IPS-NIHi7 (cell line): ENCODE measurements at regions not wholly inside any gene's neighbourhood (a gene's known extent, or its start where the extent isn't known, plus 50 kb on each side); places are given as distances from the start of the nearest gene placed in this dataset.

Experiments
- DNase-seq: peaks from one replicate; pipeline ENCODE4 v3.0.0; 2012; ENCODE audit warnings: mixed read lengths; ENCODE audit errors: extremely low spot score

DNA sequence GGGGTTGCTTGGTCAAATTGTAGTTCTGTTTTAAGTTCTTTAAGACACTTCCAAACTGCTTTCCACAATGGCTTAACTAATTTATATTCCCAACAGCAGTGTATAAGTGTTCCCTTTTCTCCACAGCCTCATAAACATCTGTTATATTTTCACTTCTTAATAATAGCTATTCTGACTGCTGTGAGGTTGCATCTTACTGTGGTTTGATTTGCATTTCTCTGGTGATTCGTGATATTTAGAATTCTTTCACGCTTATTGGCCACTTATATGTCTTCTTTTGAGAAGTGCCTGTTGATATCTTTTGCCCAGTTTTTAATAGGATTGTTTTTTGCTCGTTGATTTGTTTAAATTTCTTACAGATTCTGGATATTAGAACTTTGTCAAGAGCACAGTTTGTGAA is 278.6 kb upstream of the ITM2A start:
- no peak for DNase-seq

GRCh38 chrX:79631526-79631925 is 264.4 kb upstream of the ITM2A start:
- DNase-seq, result no peak

- DNase-seq, result no peak
These were observed 263.2 kb upstream of the ITM2A start for GRCh38 chrX:79630033-79631009.

DNA sequence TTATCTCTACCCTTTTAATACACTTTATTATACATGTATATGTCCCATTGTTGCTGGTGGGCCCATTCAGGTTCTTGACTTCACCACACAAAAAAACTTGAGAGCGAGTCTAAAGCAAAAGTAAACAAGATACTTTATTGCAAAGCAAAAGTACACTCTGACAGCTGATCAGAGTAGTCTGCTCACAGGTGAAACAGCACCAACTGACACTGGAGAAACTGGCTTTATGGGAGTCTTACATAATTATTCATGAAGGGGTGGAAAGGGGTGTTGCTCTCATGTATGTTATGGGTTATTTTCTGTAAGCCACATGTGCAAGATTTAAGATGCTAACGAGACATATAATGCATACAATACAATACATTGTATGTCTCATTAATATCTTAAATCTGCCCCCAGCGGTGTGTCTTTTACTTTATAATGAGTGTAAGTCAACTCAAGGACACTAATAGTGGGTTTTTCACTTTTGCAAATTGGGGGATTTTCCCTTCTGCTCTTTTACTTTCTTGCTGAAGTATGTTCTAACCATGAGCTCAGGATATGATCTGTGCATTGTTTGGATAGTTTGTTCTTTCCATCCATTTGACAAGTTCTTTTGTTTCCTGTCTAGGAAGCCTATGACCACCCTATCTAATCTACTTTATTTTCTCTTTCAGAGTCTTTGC is 256.1 kb upstream of the ITM2A start:
- DNase-seq, result no peak

DNA sequence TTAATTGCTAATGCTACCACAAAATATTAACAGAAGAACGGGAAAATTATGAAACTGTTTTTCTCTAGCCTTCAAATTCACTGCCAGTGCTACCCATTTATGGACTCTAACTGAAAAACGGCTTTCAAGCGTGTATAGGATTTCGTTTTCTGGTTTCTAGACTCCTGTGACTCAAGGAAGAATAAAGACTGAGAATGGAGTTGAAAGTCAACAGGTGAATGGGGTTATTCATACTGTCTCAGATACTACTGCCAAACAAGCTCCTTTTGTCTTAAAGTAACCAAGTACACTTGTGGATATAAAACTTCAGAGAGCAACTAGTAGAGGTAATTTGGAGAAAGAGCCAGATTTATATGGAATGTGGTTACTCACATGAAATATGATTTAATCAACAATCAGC is 251.1 kb upstream of the ITM2A start:
- DNase-seq, result no peak

DNA sequence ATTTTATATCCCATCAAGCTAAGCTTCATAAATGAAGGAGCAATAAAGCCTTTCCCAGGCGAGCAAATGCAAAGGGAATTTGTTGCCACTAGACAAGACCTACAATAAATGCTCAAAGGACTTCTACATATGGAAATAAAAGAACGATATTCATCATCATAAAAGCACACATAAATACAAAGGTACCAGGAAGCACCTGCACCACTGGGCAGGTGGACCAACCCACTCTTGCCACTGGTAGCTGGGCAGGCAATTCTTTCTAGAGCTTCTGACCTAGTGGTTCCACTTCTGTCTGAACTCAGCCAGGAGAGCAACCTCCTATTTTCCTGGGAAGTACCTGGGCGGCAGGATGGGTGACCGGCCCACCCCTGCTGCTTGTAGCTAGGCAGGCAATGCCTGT is 237.2 kb upstream of the ITM2A start:
- DNase-seq, result no peak

DNA sequence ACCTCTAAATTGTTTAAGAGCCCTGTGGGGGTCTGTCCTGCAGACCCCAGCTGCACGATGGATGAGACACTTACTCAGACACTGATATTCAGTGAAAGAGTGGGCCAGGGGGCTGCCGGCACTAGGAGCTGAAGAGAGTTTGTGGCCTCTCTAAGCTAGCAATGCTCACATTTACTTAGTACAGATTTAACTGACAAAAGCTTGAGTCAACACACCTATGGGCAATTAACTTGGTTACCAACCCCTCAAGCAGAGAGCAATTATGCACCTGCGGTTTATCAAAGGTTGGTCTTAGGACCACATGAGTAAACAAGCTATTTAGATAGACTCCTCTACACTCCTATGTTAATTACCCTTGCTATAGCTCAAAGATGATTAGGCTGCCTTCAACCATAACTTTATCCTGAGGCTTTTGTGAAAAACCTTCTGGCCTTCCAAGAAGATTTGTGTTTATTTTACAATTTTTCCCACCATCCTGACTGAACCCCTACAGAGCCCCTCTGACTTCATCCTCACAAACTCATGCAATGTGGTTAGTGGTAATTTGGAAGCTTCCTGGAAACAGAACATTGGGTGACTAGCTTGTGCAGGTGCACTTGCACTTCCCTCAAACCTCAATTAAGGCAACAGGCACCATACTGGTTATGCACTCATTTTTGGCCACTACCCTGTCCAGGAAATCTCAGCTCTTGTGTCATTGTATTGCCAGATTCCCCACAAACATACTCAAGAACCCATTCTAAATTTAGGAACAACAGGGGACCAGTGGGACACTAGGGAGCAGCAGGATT is 234.4 kb upstream of the ITM2A start:
- no peak for DNase-seq

GRCh38 chrX:79592259-79592658 is 225.1 kb upstream of the ITM2A start:
- DNase-seq, result no peak

- no peak for DNase-seq
These were observed 221.1 kb upstream of the ITM2A start for GRCh38 chrX:79588233-79588632.

DNA sequence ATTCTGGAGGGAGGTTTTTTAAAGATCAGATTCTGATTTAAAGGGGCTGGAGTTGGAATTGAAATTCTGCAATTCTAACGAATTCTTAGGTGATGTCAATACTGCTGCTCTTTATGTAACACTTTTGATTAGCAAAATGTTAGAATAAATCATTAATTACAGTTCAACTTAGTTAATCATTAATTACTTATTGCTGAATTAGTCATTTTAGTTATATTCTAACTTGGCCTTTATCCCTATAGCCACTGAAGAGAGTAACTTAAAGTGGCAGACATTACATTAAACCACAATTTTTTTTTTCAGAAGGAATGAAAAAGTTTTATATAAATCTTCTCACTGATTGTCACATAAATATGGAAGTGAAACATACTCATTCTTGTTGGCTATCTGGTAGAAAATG is 206.6 kb upstream of the ITM2A start:
- no peak for DNase-seq

DNA sequence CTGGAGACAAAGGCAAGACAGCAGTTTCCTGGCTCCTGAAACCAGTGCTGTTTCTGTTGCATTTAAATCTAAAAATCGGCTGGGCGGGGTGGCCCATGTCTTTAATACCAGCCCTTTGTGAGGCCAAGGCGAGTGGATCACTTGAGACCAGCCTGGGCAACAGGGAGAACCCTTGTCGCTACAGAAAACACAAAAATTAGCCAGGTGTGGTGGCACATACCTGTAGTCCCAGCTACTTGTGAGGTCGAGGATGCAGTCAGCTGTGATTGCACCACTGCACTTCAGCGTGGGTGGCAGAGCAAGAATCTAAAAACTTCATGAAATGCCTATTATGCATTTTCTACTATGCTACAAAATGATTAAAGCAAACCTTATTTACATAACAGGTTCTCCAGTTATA is 205.4 kb upstream of the ITM2A start:
- DNase-seq, result no peak

DNA sequence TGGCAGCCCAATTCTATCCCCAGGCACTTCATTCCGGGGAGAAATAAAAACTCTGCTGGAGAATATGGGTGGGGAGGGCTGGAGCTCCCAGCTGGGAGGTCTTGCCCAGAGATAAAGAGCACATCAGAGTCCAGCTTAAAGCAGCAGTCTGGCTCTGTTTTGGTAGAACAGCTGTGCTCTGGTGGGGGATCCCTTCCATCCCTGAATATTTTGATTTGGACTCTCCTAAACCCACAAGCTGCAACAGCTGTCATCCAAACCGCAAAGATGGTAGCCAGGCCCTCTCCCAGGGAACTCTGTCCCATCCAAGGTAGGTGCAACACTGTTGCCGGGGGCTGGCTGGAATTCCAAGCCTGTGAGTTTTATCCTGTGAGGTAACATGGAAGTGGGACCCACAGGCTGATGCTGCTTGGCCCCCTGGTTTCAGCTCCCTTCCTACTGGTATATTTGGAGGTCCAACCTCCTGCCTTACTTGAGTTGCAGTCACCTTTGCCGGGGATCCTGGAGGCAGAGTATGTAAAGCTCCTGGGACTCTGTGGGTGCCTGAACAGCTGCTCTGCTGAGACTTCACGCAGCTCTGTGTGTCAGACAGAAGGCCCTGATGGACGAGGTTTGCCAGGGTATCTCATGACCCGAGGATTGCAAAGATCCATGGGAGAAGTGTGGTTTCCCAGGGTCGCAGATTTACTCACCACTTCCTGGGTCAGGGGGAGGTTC is 203.5 kb upstream of the ITM2A start:
- no peak for DNase-seq

DNA sequence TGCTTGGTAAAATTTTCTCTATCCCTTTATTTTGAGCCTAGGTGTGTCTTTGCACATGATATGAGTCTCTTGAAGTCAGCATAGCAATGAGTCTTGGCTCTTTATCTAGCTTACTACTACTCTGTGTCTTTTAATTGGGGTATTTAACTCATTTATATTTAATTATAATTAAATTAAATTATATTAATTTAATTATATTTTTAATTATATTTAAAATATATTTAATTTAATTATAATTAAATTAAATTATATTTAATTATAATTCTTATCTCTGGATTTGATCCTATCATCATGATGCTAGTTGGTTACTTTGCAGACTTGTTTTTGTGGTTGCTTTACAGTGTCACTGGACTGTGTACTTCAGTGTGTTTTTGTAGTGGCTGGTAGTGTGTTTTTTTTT is 201.2 kb upstream of the ITM2A start:
- DNase-seq, result no peak

- no peak for DNase-seq
These were observed 197.2 kb upstream of the ITM2A start for GRCh38 chrX:79564362-79564761.

DNA sequence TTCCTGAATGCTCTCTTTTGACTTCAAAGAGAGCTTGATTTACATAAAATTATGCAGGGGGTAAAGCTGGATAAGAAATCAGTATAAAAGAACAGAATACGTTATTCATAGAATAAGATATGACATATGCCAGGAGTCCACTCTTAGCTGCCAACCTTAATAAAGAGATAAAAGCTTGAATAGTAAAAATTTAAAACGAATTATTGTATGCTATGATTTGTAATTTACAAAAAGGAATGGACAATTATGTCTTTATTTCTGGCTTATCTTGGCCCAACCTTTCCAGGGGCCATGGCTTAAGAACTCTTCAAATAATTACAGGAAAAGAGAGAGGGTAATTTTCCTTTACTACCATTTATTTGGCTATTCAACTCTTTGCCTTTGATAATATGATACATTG is 192.2 kb upstream of the ITM2A start:
- no peak for DNase-seq

- DNase-seq, result no peak
These were observed 190.1 kb upstream of the ITM2A start for GRCh38 chrX:79557212-79557611.

DNA sequence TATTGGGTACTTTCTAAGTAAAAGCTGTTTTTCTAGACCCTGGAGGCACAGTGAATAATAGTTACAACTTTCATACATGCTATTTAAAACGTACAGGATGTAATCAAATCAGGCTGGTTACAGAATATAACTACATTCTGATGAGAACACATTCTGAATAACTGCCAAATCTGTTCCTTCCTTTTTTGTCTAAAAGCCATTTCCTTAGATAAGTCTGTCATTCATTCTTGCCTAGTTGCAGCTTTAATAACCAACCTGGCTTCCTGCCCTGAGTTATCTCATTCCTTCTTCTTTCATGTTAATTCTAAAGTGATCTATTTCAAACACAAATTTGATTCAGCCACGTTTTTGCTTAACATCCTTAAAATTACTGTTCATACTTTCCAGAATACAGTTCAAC is 189.7 kb upstream of the ITM2A start:
- no peak for DNase-seq

DNA sequence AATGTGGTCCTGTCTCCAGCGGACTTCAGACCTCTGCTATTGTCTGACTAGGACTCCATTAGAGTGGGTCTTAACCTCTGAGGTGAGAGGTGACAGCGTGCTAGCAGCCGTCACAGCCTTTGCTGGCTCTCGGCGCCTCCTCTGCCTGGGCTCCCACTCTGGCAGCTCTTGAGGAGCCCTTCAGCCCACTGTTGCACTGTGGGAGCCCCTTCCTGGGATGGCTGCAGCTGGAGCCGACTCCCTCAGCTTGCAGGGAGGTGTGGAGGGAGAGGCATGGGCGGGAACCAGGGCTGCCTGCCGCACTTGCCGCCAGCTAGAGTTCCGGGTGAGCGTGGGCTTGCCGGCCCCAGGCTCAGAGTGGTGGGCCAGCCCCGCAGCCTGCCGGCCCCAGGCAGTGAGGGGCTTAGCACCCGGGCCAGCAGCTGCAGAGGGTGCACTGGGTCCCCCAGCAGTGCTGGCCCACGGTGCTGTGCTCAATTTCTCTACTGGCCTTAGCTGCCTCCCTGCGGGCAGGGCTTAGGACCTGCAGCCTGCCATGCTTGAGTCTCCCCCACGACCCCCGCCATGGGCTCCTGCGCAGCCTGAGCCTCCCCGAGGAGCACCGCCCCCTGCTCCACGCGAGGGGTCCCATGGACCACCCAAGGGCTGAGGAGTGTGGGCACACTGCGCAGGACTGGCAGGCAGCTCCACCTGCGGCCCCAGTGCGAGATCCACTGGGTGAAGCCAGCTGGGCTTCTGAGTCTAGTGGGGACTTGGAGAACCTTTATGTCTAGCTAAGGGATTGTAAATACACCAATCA is 163.4 kb upstream of the ITM2A start:
- no peak for DNase-seq

DNA sequence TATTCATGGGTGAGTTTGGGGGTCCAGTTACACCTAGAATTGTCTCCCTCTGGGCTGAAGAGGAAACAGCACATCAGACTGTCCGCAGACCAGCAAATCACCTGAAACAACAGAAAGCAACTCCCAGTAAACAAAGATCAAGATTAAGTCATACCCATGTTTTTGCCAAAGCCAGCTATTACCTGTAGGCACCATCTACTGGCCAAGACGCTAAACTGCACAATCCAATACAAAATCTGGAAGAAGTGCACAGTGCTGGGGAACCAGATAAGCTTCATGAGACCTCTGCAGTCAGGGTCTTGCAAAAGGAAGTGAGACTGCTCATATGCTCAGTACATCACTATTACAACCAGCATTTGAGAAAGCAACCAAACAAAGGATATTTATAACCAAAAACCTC is 157.5 kb upstream of the ITM2A start:
- DNase-seq, result peak; percentile 22

GRCh38 chrX:79515529-79515928 is 148.4 kb upstream of the ITM2A start:
- no peak for DNase-seq

DNA sequence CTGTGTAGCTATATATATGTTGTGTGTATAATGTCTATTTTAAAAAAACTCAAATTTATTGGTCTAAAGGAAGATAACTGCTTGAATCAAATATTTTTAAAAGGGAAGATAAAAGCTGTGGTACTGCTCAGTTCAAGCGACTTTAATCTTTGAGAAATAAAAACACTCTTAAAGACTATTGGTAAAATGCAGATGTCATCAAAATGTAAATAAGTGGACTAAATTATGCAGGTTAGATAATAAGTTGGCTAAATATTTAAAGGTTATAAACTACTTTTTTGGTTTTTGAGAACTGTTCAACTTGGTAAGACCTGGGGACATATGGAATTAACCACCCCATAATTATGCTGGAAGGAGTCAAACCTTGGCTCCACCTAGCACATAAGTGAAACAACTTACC is 144.7 kb upstream of the ITM2A start:
- DNase-seq, result no peak
